NCI-H2029 treated with DMSO at 0.1 percent for 48 hours (cell line): ENCODE measurements at regions not wholly inside any gene's neighbourhood (a gene's known extent, or its start where the extent isn't known, plus 50 kb on each side); places are given as distances from the start of the nearest gene placed in this dataset.
"Not testable (repeated sequence)": the region's sequence is repeated elsewhere in the genome, so short reads cannot be mapped to it uniquely, and the experiment has no call there.

Experiments
- DNase-seq: peaks from one replicate; lab custom pipeline; 2025; lab: John Stamatoyannopoulos, UW

- DNase-seq, result no peak
Observed at GRCh38 chr2:167749016-167749415, 498.4 kb downstream of the STK39 start.

GRCh38 chr2:167748536-167748935 is 498.9 kb downstream of the STK39 start:
- DNase-seq, result no peak

- DNase-seq, result no peak
Observed at GRCh38 chr2:167745667-167746066, 501.7 kb downstream of the STK39 start.

GRCh38 chr2:167739921-167740320 is 507.5 kb downstream of the STK39 start:
- DNase-seq, result not testable (repeated sequence)

- no peak for DNase-seq
Observed at GRCh38 chr2:167733747-167734146, 513.6 kb downstream of the STK39 start.

- no peak for DNase-seq
Observed at GRCh38 chr2:167732326-167732725, 515.1 kb downstream of the STK39 start.

- DNase-seq, result no peak
Observed at GRCh38 chr2:167729911-167730310, 517.5 kb downstream of the STK39 start.

GRCh38 chr2:167726788-167727187 is 520.6 kb downstream of the STK39 start:
- DNase-seq, result no peak

GRCh38 chr2:167721593-167721992 is 525.8 kb downstream of the STK39 start:
- no peak for DNase-seq

GRCh38 chr2:167719410-167719809 is 528.0 kb downstream of the STK39 start:
- no peak for DNase-seq

GRCh38 chr2:167718560-167718959 is 528.8 kb downstream of the STK39 start:
- DNase-seq, result no peak

GRCh38 chr2:167715932-167716331 is 531.5 kb downstream of the STK39 start:
- DNase-seq, result no peak

GRCh38 chr2:167715498-167715897 is 531.9 kb downstream of the STK39 start:
- not testable (repeated sequence) for DNase-seq

GRCh38 chr2:167712275-167712674 is 535.1 kb downstream of the STK39 start:
- DNase-seq, result no peak

- DNase-seq, result peak; percentile 66
Observed at GRCh38 chr2:167708998-167709397, 538.4 kb downstream of the STK39 start.

GRCh38 chr2:167706800-167707199 is 540.6 kb downstream of the STK39 start:
- DNase-seq, result no peak

GRCh38 chr2:167703441-167703840 is 544.0 kb downstream of the STK39 start:
- DNase-seq, result no peak

GRCh38 chr2:167702227-167702626 is 545.2 kb downstream of the STK39 start:
- DNase-seq, result no peak

GRCh38 chr2:167701651-167702050 is 545.7 kb downstream of the STK39 start:
- DNase-seq, result no peak

- no peak for DNase-seq
Observed at GRCh38 chr2:167697948-167698347, 549.4 kb downstream of the STK39 start.

GRCh38 chr2:167697194-167697593 is 550.2 kb downstream of the STK39 start:
- no peak for DNase-seq

GRCh38 chr2:167692936-167693335 is 554.5 kb downstream of the STK39 start:
- DNase-seq, result peak; percentile 44

- no peak for DNase-seq
Observed at GRCh38 chr2:167692191-167692590, 555.2 kb downstream of the STK39 start.

- no peak for DNase-seq
Observed at GRCh38 chr2:167689444-167689843, 558.0 kb downstream of the STK39 start.

- DNase-seq, result no peak
Observed at GRCh38 chr2:167686691-167687090, 560.7 kb downstream of the STK39 start.
